HG03442 (cell line): ENCODE measurements at regions not wholly inside any gene's neighbourhood (a gene's known extent, or its start where the extent isn't known, plus 50 kb on each side); places are given as distances from the start of the nearest gene placed in this dataset.

ENCODE experiments used
- ATAC-seq: cut with Tn5 transposase; IDR thresholded peaks from one replicate; pipeline ENCODE4 v1.9.1; 2021; ENCODE audit warnings: mild to moderate bottlenecking, moderate library complexity; ENCODE audit not compliant: unreplicated experiment

DNA sequence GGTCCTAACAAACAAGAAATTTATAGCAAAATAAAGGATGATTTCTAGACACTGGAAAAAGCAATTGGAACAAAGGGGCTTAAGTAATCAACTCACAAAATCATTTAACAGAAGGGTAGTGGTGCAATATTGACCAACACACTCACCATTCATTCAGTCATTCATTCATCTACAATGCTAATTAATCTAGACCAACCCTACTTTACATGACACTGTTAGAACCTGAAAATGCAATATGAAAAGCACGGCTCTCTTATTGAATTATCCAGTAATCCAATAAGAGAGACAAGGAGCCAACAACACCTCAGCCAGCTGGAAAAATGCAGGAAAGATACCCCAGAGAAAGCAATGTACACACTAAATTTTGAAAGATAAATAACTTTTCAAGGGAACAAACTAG, 310.8 kb upstream of the NR5A2 start:
- no peak for ATAC-seq

DNA sequence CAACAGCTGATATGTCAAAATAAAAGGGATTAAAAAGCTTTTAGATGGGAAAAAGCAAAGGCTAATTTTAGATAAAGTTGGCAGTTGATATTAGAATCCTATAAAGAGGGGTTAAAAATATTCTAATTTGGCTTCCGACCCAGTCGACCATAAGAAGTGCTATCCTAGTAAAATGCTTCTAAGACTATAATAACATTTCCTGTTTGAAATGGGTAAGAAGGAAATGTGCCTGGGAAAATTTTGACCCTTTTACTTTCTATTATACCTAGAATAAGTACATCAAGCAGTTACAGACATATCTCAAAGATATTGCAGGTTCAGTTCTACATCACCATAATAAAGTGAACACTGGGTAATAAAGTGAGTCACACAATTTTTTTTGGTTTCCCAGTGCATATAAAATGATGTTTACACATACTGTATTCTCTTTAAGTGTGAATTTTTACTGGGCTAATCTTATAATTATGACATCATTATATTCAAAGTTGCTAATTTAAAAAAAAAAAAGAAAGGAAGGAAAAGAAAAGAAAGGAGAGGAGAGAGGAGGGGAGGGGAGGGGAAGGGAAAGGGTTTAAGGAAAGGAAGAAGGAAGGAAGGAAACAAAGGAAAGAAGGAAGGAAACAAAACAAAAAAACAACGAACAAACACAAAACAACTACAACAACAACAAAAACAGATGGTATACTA, 308.2 kb upstream of the NR5A2 start:
- ATAC-seq: no peak

GRCh38 chr1:199720496-199720895, 307.0 kb upstream of the NR5A2 start:
- ATAC-seq: no peak

DNA sequence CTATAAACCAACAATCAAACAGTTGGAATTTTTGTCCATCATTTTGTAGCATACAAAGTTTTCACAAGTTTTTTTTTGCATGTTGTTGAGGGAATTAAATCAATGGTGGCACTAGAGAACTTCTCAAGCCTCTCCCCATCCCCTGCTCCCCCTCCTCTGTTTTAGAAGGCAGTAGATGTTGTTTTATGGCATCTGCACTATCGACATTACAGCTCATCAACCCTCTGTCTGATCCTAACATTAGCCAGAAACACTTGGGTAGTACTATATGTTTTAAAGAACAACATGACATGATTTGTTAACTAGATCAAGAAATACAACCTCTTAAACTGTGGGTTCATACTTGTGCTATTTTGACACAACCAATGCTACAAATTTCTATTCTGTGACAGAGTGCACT, 306.5 kb upstream of the NR5A2 start:
- ATAC-seq: no peak

- no peak for ATAC-seq
Measured at GRCh38 chr1:199723250-199723956, 304.1 kb upstream of the NR5A2 start.

GRCh38 chr1:199724049-199724448, 303.5 kb upstream of the NR5A2 start:
- no peak for ATAC-seq

GRCh38 chr1:199725002-199725565, 302.4 kb upstream of the NR5A2 start:
- peak; percentile 83 for ATAC-seq

DNA sequence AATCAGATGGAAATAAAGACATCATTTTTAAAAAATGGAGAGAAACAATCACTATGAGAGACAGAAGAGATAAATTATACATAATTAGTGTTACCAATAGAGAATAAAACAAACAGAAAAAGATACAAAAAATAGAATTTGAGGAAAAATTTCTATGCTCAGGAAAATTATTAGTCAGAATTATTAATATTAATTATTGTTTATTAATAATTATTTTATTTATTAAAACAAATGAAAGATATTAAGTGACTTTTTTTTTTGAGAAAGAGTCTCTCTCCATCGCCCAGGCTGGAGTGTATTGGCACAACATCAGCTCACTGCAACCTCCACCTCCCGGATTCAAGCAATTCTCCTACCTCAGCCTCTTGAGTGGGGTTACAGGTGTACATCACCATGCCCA, 299.8 kb upstream of the NR5A2 start:
- no peak for ATAC-seq

GRCh38 chr1:199728345-199728744, 299.2 kb upstream of the NR5A2 start:
- no peak for ATAC-seq

- ATAC-seq: no peak
Measured at GRCh38 chr1:199733125-199733524, 294.4 kb upstream of the NR5A2 start.

GRCh38 chr1:199734186-199734585, 293.3 kb upstream of the NR5A2 start:
- ATAC-seq: no peak

DNA sequence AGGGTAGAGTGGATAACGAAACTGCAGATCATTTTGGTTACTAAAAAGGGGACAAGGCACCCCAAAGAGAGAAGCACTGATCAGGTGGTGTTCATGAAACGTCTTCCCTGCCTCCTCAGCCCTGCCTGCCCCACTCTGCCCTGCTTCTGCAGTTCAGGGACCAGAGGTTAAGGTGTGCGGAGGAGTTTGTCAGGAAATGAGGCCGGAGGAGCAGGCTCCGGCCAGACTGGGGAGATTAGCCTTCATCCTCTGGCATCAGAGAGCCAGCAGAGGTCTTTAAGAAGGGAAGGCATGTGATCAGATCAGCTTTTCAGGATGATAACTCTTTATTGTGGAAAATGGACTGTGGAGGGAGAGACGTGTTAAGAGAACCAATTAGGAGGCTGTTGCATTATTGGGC, 291.9 kb upstream of the NR5A2 start:
- no peak for ATAC-seq

- no peak for ATAC-seq
Measured at GRCh38 chr1:199736646-199737045, 290.9 kb upstream of the NR5A2 start.

DNA sequence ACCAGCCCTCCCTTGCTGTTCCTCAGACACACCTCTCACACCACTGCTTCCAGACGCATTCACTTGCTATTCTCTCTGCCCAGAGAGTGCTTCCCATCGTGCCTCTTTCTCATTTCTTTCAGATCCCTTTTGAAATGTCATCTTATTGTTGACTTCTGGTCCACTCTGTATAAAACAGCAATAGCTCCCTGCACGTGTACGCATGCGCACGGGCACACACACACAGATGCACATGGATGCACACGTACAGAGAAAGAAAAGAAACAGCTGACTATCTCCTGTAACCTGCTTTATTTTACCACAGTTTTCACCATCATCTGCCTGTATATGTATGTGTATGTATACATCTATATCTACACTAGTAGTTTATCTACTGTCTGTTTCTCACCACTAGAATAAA, 285.9 kb upstream of the NR5A2 start:
- no peak for ATAC-seq

- ATAC-seq: no peak
Measured at GRCh38 chr1:199742547-199742946, 285.0 kb upstream of the NR5A2 start.

DNA sequence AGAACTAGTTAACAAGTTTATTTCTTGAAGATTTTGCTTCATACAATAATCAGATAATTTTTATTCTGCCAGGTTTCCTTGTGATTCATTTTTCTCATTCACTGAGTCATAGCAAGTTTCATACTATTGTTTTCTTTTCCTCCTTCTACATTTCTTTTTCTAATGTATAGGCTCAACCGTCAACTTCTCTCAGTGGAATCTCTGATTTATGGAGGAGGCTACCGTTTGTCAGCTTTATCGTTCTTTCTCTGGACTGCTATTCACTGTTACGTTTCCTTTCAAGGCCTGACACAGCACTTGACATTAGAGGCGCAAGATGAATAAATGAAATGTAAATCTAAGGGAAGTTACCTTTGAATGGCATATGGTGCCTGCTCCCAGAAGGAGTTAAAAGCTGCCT, 284.3 kb upstream of the NR5A2 start:
- no peak for ATAC-seq

- ATAC-seq: no peak
Measured at GRCh38 chr1:199746666-199747384, 280.7 kb upstream of the NR5A2 start.

GRCh38 chr1:199747984-199748383, 279.5 kb upstream of the NR5A2 start:
- ATAC-seq: no peak

DNA sequence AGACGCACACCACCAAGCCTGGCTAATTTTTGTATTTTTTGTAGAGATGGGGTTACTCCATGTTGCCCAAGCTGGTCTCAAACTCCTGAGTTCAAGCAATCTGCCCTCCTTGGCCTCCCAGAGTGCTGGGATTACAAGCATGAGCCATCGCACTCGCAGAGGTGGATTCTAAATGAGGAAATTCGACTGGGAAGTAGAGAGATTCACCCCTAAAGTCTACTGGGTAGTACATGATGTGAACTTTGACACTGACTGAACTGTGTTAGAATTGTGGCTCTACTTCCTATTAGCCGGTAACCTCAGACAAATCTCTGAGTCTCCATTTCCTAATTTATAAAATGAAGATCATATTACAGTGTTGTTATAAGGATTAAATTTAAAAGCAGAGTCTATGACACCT, 276.0 kb upstream of the NR5A2 start:
- ATAC-seq: no peak

DNA sequence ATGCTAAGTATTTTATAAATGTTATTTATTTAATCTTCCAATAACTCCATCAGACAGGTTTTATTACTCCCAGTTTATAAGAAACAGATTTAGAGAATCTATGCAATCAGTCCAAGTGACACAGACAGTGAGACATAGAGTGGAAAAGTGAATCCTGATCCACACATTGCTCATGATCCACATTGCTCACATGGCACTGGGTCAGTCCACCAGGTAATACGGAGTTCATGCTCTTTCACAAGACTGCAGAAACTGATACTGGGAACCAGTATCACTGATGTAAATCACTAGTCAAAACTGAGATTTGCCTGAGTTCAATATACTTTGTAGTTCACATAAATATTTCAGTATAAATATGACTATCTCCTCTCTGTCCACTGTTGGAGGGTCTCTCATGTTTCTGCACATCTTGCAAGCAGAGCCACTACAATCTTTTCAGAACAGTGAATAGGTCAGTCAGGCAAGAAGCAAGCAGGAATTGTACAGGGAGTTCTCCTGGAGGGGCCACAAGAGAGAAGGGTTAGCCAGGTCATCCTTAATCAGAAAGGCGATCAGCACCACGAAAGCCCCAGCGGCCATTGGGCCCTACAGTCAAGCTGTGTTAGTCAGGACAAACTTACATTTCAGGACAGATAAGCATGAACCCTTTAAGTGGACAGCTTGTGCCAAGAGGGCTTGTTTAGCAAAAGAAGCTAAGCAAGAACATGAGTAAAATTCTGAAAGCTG, 275.4 kb upstream of the NR5A2 start:
- ATAC-seq: no peak

DNA sequence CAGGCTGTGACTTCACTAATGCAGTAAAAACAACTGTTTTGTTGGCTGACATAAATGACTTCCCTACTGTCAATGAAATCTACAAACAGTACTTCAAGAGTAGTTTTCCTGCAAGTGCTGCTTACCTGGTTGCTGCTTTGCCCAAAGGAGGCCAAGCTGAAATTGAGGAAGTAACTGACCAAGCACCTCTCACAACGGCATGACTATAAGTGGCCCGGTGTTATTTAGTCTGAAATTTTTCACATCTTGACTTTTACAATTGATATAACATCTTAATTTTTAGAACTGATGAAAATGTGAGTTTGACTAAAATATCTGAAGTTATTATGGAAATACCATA, 274.9 kb upstream of the NR5A2 start:
- no peak for ATAC-seq
